RWPE2 (cell line): ENCODE measurements at regions not wholly inside any gene's neighbourhood (a gene's known extent, or its start where the extent isn't known, plus 50 kb on each side); places are given as distances from the start of the nearest gene placed in this dataset.

ENCODE experiments used
- ATAC-seq: fragments of 200-7000 bp; cut with Tn5 transposase; 3 replicates; pipeline ENCODE4 v1.9.1; 2021; ENCODE audit warnings: low read depth
- DNase-seq: peaks from one replicate; pipeline ENCODE4 v3.0.0-alpha.2; 2020; ENCODE audit warnings: low spot score
- H3K27ac ChIP-seq: fragments of 450-650 bp; 2 replicates; pipeline ENCODE4 v1.5.1; 2017; ENCODE audit warnings: mild to moderate bottlenecking; ENCODE audit not compliant: poor library complexity, severe bottlenecking
- H3K27me3 ChIP-seq: fragments of 250-450 bp; sonication (Bioruptor Pico); 2 replicates; pipeline ENCODE4 v1.5.1; 2021; ENCODE audit warnings: mild to moderate bottlenecking, moderate library complexity; ENCODE audit not compliant: insufficient read depth, poor library complexity, severe bottlenecking
- H3K36me3 ChIP-seq: fragments of 250-450 bp; sonication (Bioruptor Pico); 2 replicates; pipeline ENCODE4 v1.5.1; 2020; ENCODE audit warnings: low read depth, mild to moderate bottlenecking, moderate library complexity
- H3K4me1 ChIP-seq: fragments of 250-450 bp; sonication (Bioruptor Pico); 2 replicates; pipeline ENCODE4 v1.5.1; 2021; ENCODE audit warnings: mild to moderate bottlenecking, moderate library complexity; ENCODE audit not compliant: insufficient read depth, poor library complexity, severe bottlenecking
- H3K4me3 ChIP-seq: fragments of 250-450 bp; sonication (Bioruptor Pico); 2 replicates; pipeline ENCODE4 v1.5.1; 2021; ENCODE audit warnings: mild to moderate bottlenecking, moderate library complexity; ENCODE audit not compliant: severe bottlenecking
- H3K9me3 ChIP-seq: fragments of 250-450 bp; sonication (Bioruptor Pico); 2 replicates; pipeline ENCODE4 v1.5.1; 2021; ENCODE audit warnings: mild to moderate bottlenecking, moderate library complexity; ENCODE audit not compliant: severe bottlenecking
- TF ChIP-seq, protein P1 (sequence below): fragments of 450-650 bp; IDR thresholded peaks from one replicate; pipeline ENCODE4 v1.5.1; 2017; ENCODE audit warnings: mild to moderate bottlenecking, moderate library complexity; ENCODE audit not compliant: poor library complexity, severe bottlenecking

GRCh38 chr7:33802600-33802999 is 102.7 kb upstream of the BMPER start:
- no peak for DNase-seq
- Histone ChIP-seq H3K4me1 (peaks cover 3% of the 10 kb centered on the region), H3K27ac (no peak overlapping the region), H3K36me3 (no peaks in the 10 kb centered on the region), H3K4me3 (no peak overlapping the region), H3K27me3 (no peaks in the 10 kb centered on the region), H3K9me3 (no peaks in the 10 kb centered on the region)
- ATAC-seq, result no peak
- TF ChIP-seq, protein P1, sequence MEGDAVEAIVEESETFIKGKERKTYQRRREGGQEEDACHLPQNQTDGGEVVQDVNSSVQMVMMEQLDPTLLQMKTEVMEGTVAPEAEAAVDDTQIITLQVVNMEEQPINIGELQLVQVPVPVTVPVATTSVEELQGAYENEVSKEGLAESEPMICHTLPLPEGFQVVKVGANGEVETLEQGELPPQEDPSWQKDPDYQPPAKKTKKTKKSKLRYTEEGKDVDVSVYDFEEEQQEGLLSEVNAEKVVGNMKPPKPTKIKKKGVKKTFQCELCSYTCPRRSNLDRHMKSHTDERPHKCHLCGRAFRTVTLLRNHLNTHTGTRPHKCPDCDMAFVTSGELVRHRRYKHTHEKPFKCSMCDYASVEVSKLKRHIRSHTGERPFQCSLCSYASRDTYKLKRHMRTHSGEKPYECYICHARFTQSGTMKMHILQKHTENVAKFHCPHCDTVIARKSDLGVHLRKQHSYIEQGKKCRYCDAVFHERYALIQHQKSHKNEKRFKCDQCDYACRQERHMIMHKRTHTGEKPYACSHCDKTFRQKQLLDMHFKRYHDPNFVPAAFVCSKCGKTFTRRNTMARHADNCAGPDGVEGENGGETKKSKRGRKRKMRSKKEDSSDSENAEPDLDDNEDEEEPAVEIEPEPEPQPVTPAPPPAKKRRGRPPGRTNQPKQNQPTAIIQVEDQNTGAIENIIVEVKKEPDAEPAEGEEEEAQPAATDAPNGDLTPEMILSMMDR, result no peak

DNA sequence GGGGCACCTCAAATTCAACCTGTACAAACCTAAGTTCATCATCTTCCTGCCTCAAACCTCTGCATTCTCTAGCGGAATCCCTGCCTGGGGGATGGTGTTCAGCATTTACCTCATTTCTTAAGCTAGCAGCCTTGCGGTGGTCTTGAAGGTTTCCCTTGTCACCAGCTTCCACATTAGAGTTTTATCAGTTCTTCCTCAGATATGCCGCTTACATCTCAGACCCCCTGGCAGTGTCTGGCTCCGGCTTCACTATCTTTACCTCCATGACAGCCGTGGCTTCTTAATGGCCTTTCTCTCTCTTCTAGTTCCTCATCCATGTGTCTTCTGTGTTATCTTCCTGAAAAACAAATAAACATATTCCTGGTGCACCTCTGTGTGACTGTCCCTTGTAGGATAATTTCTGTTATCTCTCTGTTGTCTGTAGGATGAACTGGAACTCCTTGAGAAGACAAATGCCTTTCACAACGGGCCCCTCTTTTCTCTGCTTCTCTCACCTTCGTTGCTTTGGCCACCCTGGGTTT is 101.1 kb upstream of the BMPER start:
- Histone ChIP-seq H3K36me3 (no peaks in the 10 kb centered on the region), H3K27me3 (no peaks in the 10 kb centered on the region), H3K4me1 (peaks cover 16% of the 10 kb centered on the region), H3K27ac (no peak overlapping the region), H3K4me3 (no peak overlapping the region), H3K9me3 (no peaks in the 10 kb centered on the region)
- DNase-seq, result no peak
- no peak for ATAC-seq
- TF ChIP-seq, protein P1, result no peak

DNA sequence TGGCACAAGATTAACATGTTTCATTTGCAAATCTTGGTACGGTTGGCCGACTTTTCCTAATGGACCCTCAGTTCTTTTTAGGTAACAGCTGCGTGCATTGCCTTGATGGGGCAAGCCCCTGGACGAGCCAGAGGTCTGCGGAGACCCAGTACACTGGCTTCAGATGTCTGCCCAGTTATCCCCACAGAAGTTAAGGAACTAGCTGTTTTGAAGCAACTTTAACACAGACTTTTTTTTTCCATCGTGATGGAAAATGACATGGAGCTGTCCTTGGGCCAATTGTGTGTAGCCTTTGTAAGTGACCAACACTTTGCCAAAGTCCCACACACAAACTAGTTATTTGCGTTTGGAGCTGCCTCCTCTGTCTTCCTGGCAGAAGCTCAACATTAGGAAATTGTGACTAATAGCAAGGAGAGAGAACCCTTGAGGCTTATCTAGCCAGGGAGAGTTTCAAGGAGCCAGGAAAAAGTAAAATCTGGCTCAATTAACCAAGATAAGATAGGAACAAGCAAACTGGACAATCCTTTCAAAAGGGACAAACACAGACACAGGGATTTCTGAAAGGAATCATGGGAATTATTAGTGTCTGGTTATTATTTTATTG is 99.6 kb upstream of the BMPER start:
- no peak overlapping the region for H3K27ac ChIP-seq
- TF ChIP-seq, protein P1, result no peak

GRCh38 chr7:33806298-33807154 is 98.8 kb upstream of the BMPER start:
- H3K9me3 ChIP-seq, result no peaks in the 10 kb centered on the region
- H3K27me3 ChIP-seq, result no peaks in the 10 kb centered on the region
- H3K4me3 ChIP-seq, result no peak overlapping the region
- TF ChIP-seq, protein P1, result no peak
- ATAC-seq (no peak), DNase-seq (no peak)
- H3K4me1 ChIP-seq, result peaks cover 16% of the 10 kb centered on the region
- no peaks in the 10 kb centered on the region for H3K36me3 ChIP-seq
- H3K27ac ChIP-seq, result no peak overlapping the region

More for the DNA sequence above, 99.6 kb upstream of the BMPER start:
- DNase-seq (no peak), ATAC-seq (no peak; the same call in 2 of the 3 replicates)
- Histone ChIP-seq H3K4me1 (peaks cover 16% of the 10 kb centered on the region), H3K4me3 (no peak overlapping the region), H3K36me3 (no peaks in the 10 kb centered on the region), H3K27me3 (no peaks in the 10 kb centered on the region), H3K9me3 (no peaks in the 10 kb centered on the region)
